Caco-2 (cell line): ENCODE measurements at regions not wholly inside any gene's neighbourhood (a gene's known extent, or its start where the extent isn't known, plus 50 kb on each side); places are given as distances from the start of the nearest gene placed in this dataset.

Experiments used
- BruUV-seq: library from RNA; stranded (reverse); fragments of 400-500 nt; replicated peaks from 2 replicates; lab custom pipeline; 2021; lab: Mats Ljungman, UMichigan
- CTCF ChIA-PET: fragments of 300-600 bp; sonication (Branson Sonifier 250); formaldehyde crosslinking; loops from one replicate; lab custom pipeline; 2022; ENCODE audit warnings: antibody characterized with exemption; lab: Charles Lee
- POLR2A ChIA-PET: fragments of 300-600 bp; sonication (Branson Sonifier 250); formaldehyde crosslinking; loops from one replicate; lab custom pipeline; 2022; ENCODE audit warnings: antibody characterized with exemption; lab: Charles Lee
- DNase-seq, 2 experiments: peaks; one replicate each; pipeline versions ENCODE4 v3.0.0 to v3.0.0-alpha.2; 2020 to 2022
- H3K27me3 ChIP-seq: replicated peaks from 2 replicates; pipeline ENCODE4 v1.6.0; 2011; ENCODE audit warnings: low read length; ENCODE audit not compliant: control insufficient read depth, insufficient read depth
- H3K36me3 ChIP-seq: 2 replicates; pipeline ENCODE4 v1.5.1; 2011; ENCODE audit warnings: low read length; ENCODE audit not compliant: control insufficient read depth, insufficient read depth
- H3K4me1 ChIP-seq: fragments of 250-450 bp; sonication (Bioruptor Pico); 2 replicates; pipeline ENCODE4 v1.5.1; 2020; ENCODE audit warnings: mild to moderate bottlenecking
- H3K4me3 ChIP-seq: 2 replicates; pipeline ENCODE4 v1.5.1; 2011; ENCODE audit warnings: low read depth, mild to moderate bottlenecking, control low read depth, low read length
- H3K9me3 ChIP-seq: fragments of 250-450 bp; sonication (Bioruptor Pico); 2 replicates; pipeline ENCODE4 v1.5.1; 2020; ENCODE audit warnings: mild to moderate bottlenecking, moderate library complexity
- H3K27ac Mint-ChIP-seq: one replicate; pipeline ENCODE4 v1.8.0; 2022; ENCODE audit warnings: mixed read lengths; ENCODE audit not compliant: unreplicated experiment
- H3K27me3 Mint-ChIP-seq: one replicate; pipeline ENCODE4 v1.8.0; 2022; ENCODE audit warnings: mixed read lengths; ENCODE audit not compliant: insufficient read depth, unreplicated experiment
- H3K36me3 Mint-ChIP-seq: one replicate; pipeline ENCODE4 v1.8.0; 2022; ENCODE audit warnings: mild to moderate bottlenecking, mixed read lengths; ENCODE audit not compliant: insufficient read depth, unreplicated experiment
- H3K4me1 Mint-ChIP-seq: one replicate; pipeline ENCODE4 v1.8.0; 2022; ENCODE audit warnings: low read depth, mixed read lengths; ENCODE audit not compliant: unreplicated experiment
- H3K4me3 Mint-ChIP-seq: one replicate; pipeline ENCODE4 v1.8.0; 2022; ENCODE audit warnings: mild to moderate bottlenecking, moderate library complexity, mixed read lengths; ENCODE audit not compliant: unreplicated experiment
- H3K9me3 Mint-ChIP-seq: one replicate; pipeline ENCODE4 v1.8.0; 2022; ENCODE audit warnings: mixed read lengths; ENCODE audit not compliant: unreplicated experiment
- intact Hi-C: fragments of 100-400 bp; cut with micrococcal nuclease; formaldehyde crosslinking; loops from one replicate; pipeline ENCODE4 v1.10.0; 2022; ENCODE audit not compliant: unreplicated experiment
- TF ChIP-seq, protein P1 (sequence below), 2 experiments: fragments of 200-600 bp in 1 of 2; IDR thresholded peaks; 1 replicate in 1 of 2; 2 replicates in 1 of 2; pipeline versions ENCODE4 v1.5.1 to v1.8.0; 2011 to 2022; ENCODE audit warnings: antibody characterized with exemption in 1 of 2, control low read depth in 1 of 2, inconsistent platforms in 1 of 2, low read depth in 1 of 2, low read length in 1 of 2, mild to moderate bottlenecking in 1 of 2, moderate library complexity in 1 of 2; ENCODE audit not compliant: insufficient read depth in 1 of 2, severe bottlenecking in 1 of 2, unreplicated experiment in 1 of 2

DNA sequence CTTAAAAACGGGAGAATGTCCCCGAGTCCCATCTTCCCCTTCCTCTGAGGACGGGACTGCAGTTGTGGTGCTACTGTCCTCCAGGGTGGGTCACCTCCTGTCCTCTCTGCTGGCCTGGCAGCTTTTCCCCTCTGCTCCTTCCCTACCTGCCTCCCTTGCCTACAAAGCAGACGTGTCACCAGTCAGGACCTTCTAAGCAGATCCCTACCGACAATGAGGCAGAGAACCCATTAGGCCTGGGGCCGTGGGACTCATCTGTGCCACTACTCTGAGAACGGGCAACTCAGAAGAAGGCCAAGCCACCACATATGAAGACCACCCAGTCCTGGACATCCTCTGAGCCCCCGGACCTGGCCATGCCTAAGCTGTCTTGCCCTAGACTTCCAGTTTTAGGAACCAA, 103.0 kb upstream of the TEX51 start:
- TF ChIP-seq, protein P1, sequence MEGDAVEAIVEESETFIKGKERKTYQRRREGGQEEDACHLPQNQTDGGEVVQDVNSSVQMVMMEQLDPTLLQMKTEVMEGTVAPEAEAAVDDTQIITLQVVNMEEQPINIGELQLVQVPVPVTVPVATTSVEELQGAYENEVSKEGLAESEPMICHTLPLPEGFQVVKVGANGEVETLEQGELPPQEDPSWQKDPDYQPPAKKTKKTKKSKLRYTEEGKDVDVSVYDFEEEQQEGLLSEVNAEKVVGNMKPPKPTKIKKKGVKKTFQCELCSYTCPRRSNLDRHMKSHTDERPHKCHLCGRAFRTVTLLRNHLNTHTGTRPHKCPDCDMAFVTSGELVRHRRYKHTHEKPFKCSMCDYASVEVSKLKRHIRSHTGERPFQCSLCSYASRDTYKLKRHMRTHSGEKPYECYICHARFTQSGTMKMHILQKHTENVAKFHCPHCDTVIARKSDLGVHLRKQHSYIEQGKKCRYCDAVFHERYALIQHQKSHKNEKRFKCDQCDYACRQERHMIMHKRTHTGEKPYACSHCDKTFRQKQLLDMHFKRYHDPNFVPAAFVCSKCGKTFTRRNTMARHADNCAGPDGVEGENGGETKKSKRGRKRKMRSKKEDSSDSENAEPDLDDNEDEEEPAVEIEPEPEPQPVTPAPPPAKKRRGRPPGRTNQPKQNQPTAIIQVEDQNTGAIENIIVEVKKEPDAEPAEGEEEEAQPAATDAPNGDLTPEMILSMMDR (IDR thresholded peaks at IDR 0.05; ENCODE audit: insufficient read depth in 1 of 2, low read depth in 1 of 2, low read length in 1 of 2, severe bottlenecking in 1 of 2, unreplicated experiment in 1 of 2) = no peak
- no TSS peak for BruUV-seq
- peaks cover 21% of the 10 kb centered on the region for H3K27me3 Mint-ChIP-seq
- H3K36me3 ChIP-seq = no peaks in the 10 kb centered on the region
- H3K4me3 Mint-ChIP-seq = no peak overlapping the region
- H3K36me3 Mint-ChIP-seq = no peaks in the 10 kb centered on the region
- ChIA-PET POLR2A (no interaction called here), CTCF (no interaction called here)
- no peak overlapping the region for H3K4me3 ChIP-seq
- no peak overlapping the region for H3K27ac Mint-ChIP-seq
- no peaks in the 10 kb centered on the region for H3K9me3 ChIP-seq
- no peak for DNase-seq
- no peaks in the 10 kb centered on the region for H3K9me3 Mint-ChIP-seq
- H3K27me3 ChIP-seq = no peaks in the 10 kb centered on the region
- intact Hi-C loops = loop anchor here (2.0 kb wide), 1 partner anchor 177 kb away; no protein-coding TSS in a partner anchor
- no peaks in the 10 kb centered on the region for H3K4me1 ChIP-seq
- H3K4me1 Mint-ChIP-seq = no peaks in the 10 kb centered on the region

DNA sequence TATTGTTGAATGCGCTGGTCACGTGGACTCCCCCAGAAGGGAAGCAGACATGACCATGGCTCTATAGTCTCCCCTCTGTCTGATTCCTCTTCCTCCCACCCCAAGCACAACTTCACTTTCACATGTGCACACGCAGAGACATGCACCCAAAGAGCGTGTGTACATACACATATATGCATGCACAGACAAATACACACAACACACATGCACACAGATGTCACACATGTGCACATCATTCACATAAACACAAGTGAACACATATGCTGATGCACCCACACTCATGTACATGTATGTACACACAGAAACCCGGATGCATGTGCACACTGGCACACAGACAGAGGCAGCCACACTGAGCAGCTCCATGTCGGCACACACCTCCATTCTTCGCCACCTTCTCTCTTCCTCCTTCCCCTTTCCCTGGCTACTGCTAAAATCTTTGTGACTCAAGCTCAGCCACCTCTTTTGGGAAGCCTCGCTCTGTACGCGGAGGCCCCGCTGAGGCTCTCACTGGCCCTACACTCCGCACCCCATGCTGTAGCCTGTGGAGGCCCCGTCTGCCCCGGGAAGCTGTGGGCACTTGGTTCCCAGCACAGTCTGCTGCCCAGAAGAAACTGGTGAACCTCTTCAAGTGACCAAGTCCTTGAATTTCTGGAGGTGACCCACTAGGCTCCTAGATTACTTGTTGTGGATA, 101.6 kb upstream of the TEX51 start:
- Histone ChIP-seq H3K4me3 (no peak overlapping the region), H3K9me3 (no peaks in the 10 kb centered on the region), H3K4me1 (no peaks in the 10 kb centered on the region), H3K36me3 (no peaks in the 10 kb centered on the region), H3K27me3 (no peaks in the 10 kb centered on the region)
- intact Hi-C loops = no loop called here
- TF ChIP-seq, protein P1 (IDR thresholded peaks at IDR 0.05; ENCODE audit: insufficient read depth in 1 of 2, low read depth in 1 of 2, low read length in 1 of 2, severe bottlenecking in 1 of 2, unreplicated experiment in 1 of 2) = no peak
- Mint-ChIP-seq H3K9me3 (no peaks in the 10 kb centered on the region), H3K36me3 (no peaks in the 10 kb centered on the region), H3K4me3 (no peak overlapping the region), H3K4me1 (no peaks in the 10 kb centered on the region), H3K27ac (no peak overlapping the region), H3K27me3 (peaks cover 21% of the 10 kb centered on the region)
- CTCF ChIA-PET = no interaction called here
- POLR2A ChIA-PET = no interaction called here
- no peak for DNase-seq
- BruUV-seq = no TSS peak

DNA sequence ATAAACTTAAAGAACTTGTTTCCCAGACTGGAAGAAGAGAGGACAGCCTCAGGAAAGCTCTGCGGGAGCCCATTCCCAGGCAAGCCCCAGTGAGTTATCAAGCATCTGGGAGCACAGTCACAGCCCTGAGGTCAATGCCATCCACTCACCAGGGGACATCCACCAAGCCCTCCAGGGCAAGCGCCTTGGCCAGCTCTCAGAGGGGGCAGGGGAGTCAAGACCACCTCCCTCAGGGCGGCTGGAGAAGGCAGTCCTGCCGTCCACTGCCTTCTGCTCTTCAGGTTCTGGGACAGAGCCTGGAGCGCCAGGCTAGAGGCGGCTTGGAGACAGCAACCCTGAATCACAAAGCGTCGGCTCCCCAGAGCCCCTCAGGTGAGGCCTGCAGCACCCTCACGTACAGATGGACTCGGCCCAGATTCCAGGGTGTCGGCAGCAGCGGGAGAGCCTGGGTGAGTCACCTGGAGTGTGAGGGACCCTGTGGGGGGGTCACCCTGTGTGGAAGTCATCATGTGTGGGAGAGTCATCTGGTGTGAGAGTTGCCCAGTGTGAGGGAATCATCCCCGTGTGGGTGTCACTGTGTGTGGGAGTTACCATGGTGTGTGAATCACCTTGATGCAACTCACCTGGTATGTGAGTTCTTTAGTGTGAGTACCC, 100.9 kb upstream of the TEX51 start:
- TF ChIP-seq, protein P1 (IDR thresholded peaks at IDR 0.05; ENCODE audit: insufficient read depth in 1 of 2, low read depth in 1 of 2, low read length in 1 of 2, severe bottlenecking in 1 of 2, unreplicated experiment in 1 of 2) = no peak
- H3K4me3 Mint-ChIP-seq = no peak overlapping the region
- no peak overlapping the region for H3K27ac Mint-ChIP-seq

More for the DNA sequence above, 100.9 kb upstream of the TEX51 start:
- Histone ChIP-seq H3K27me3 (no peaks in the 10 kb centered on the region), H3K4me1 (no peaks in the 10 kb centered on the region), H3K4me3 (no peak overlapping the region), H3K9me3 (no peaks in the 10 kb centered on the region), H3K36me3 (no peaks in the 10 kb centered on the region)
- peaks cover 20% of the 10 kb centered on the region for H3K27me3 Mint-ChIP-seq
- H3K36me3 Mint-ChIP-seq = no peaks in the 10 kb centered on the region
- no peak for DNase-seq
- H3K9me3 Mint-ChIP-seq = no peaks in the 10 kb centered on the region
- no TSS peak for BruUV-seq
- POLR2A ChIA-PET = no interaction called here
- CTCF ChIA-PET = no interaction called here
- H3K4me1 Mint-ChIP-seq = no peaks in the 10 kb centered on the region
- intact Hi-C loops = no loop called here
